Spinal cord (tissue), 9 donors: ENCODE measurements at regions not wholly inside any gene's neighbourhood (a gene's known extent, or its start where the extent isn't known, plus 50 kb on each side); places are given as distances from the start of the nearest gene placed in this dataset.

Experiments
- DNase-seq, 6 donors: peaks; one replicate each; pipeline versions ENCODE4 v3.0.0 to v3.0.0-alpha.2; 2013 to 2015; ENCODE audit warnings: low spot score in 6 of 6, low read depth in 4 of 6
- H3K27ac ChIP-seq: one replicate; pipeline ENCODE4 v1.5.1; 2013; ENCODE audit warnings: low read depth, low read length, control low read depth
- H3K27me3 ChIP-seq: one replicate; pipeline ENCODE4 v1.6.1; 2013; ENCODE audit warnings: low read length; ENCODE audit not compliant: control insufficient read depth, insufficient read depth
- H3K36me3 ChIP-seq: one replicate; pipeline ENCODE4 v1.6.1; 2013; ENCODE audit warnings: low read length; ENCODE audit not compliant: control insufficient read depth, insufficient read depth
- H3K4me1 ChIP-seq: one replicate; pipeline ENCODE4 v1.6.1; 2013; ENCODE audit warnings: low read length; ENCODE audit not compliant: control insufficient read depth, insufficient read depth
- H3K4me3 ChIP-seq: one replicate; pipeline ENCODE4 v1.5.1; 2013; ENCODE audit warnings: low read depth, low read length, control low read depth
- H3K9me3 ChIP-seq: one replicate; pipeline ENCODE4 v1.6.1; 2013; ENCODE audit warnings: low read length; ENCODE audit not compliant: control insufficient read depth, insufficient read depth
- WGBS: methylation state at CpG from one replicate; pipeline ENCODE4 v1.1.5; 2013; ENCODE audit warnings: missing lambda C conversion rate; ENCODE audit not compliant: insufficient coverage; 5-methylcytosine and 5-hydroxymethylcytosine counted together
- donor health status: healthy.

DNA sequence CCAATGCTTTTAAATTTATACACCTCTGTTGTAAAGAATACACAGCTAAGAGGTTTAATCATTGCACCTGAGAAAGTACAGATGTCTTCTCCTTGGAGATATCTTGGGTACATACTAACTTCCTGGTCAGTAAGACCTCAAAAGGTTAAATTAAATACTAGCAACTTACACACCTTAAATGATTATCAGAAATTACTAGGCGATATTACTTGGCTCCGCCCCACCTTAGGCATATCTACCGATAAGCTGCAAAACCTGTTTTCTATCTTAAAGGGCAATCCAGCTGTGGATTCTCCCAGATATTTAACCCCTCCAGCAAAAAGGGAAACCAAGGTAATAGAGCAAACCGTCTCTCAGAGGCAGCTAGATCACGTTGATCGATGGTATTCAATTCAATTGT, 819.4 kb downstream of the FAM133A start:
- H3K36me3 ChIP-seq, result no peaks in the 10 kb centered on the region
- WGBS, result 83% methylated on average over 5 of the region's 6 CpGs
- H3K27me3 ChIP-seq, result peaks cover 5% of the 10 kb centered on the region
- no peak overlapping the region for H3K4me3 ChIP-seq
- no peaks in the 10 kb centered on the region for H3K9me3 ChIP-seq
- no peaks in the 10 kb centered on the region for H3K4me1 ChIP-seq
- H3K27ac ChIP-seq, result no peak overlapping the region
- no peak for DNase-seq

DNA sequence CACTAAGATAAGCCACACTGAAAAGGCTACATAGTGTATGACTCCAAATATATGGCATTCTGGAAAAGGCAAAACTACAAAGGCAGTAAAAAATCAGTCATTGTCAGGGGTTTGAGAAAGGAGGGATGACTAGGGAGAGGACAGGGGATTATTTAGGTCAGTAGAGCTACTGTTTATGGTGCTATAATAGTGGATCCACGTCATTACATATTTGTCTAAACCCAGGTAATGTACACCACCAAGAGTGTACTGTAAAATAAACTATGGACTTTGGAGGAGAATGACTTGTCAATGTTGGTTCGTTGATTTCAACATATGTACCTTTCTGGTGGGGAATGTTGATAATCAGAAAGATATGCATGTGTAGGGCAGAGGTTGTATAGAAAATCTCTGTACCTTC, 837.6 kb downstream of the FAM133A start:
- Histone ChIP-seq H3K27me3 (no peaks in the 10 kb centered on the region), H3K27ac (no peak overlapping the region), H3K9me3 (no peaks in the 10 kb centered on the region), H3K4me3 (no peak overlapping the region), H3K4me1 (no peaks in the 10 kb centered on the region), H3K36me3 (no peaks in the 10 kb centered on the region)
- DNase-seq, result no peak
- no CpG with 5 or more reads among the region's 2 CpGs for WGBS

DNA sequence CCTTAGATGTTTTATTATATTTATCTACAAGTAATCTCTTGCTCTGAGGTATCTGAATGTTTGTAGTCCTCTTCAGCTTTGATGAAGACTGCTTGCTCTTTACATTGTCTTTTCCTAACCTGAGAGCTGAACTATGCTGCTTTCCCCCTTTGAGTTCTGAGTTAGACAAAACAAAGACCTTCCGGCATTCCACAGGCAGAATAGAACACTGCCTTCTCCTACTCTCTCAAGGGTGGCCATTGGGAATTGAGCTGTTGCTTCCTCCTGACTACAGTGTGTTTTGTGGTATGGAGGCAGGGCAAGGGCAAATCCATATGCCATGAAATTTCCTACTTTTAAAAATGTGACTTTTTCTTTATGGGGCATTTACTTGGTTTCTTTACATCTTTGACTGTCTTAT, 841.0 kb downstream of the FAM133A start:
- WGBS, result no CpG with 5 or more reads among the region's 1 CpG
- H3K27me3 ChIP-seq, result no peaks in the 10 kb centered on the region
- H3K4me1 ChIP-seq, result no peaks in the 10 kb centered on the region
- H3K36me3 ChIP-seq, result no peaks in the 10 kb centered on the region
- no peak overlapping the region for H3K4me3 ChIP-seq
- no peaks in the 10 kb centered on the region for H3K9me3 ChIP-seq
- no peak overlapping the region for H3K27ac ChIP-seq
- no peak for DNase-seq

DNA sequence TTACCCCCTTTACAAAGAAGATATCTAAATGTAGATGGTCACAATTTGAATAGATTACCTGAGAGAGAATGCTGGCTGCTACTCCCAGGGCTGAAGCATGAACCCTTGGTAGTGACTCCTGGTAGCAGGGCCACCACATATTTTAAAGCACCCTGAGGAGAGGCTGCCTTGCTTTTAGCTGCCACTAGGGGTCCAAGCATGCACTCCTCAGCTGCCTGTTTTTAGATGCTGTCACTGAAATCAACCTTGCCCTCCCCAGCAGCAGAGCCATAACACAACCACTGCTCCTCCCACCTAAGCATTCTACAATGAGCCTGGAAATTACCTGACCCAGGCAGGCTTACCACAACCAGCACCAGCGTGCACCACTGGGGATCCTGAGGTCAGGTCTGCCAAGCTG, 850.9 kb downstream of the FAM133A start:
- no peaks in the 10 kb centered on the region for H3K36me3 ChIP-seq
- peaks cover 5% of the 10 kb centered on the region for H3K9me3 ChIP-seq
- no peaks in the 10 kb centered on the region for H3K27me3 ChIP-seq
- no peak for DNase-seq
- H3K27ac ChIP-seq, result no peak overlapping the region
- H3K4me3 ChIP-seq, result no peak overlapping the region
- no CpG with 5 or more reads among the region's 1 CpG for WGBS
- no peaks in the 10 kb centered on the region for H3K4me1 ChIP-seq

DNA sequence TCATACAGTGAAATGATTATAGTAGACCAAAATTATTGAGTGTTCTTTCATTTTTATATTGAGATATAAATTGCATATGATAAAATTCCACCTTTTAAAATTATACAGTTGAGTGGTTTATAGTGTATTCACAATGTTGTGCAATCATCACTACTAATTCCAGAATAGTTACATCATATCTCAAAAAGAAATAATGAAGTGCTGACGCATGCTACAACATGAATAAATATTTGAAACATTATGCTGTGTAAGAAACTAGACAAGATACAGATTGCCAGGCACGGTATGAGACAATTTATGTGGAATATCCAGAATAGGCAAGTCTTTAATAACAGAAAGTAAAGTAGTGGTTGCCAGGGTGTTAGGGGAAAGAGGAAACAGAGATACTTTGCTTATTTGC, 871.7 kb downstream of the FAM133A start:
- Histone ChIP-seq H3K4me1 (no peaks in the 10 kb centered on the region), H3K27me3 (no peaks in the 10 kb centered on the region), H3K9me3 (peaks cover 2% of the 10 kb centered on the region), H3K27ac (no peak overlapping the region), H3K36me3 (no peaks in the 10 kb centered on the region), H3K4me3 (no peak overlapping the region)
- no peak for DNase-seq
- 60% methylated on average over 1 of the region's 2 CpGs for WGBS

DNA sequence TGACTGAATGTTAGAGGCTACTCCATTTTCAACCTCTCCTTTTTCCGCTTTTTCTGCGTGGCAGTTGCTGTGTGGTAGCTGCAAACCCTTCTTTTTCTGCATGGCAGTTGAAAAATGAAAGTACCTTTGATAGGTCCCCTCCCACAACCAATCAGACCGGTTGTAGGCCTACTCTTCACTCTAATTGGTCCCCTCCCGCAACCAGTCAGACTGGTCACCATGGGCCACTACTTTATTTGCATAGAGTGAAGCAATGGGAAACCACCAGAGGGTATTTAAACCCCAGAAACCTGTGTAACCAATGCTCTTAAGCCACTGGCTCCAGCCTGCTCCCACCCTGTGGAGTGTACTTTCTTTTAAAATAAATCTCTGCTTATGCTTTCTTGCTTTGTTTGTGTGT, 877.8 kb downstream of the FAM133A start:
- Histone ChIP-seq H3K4me1 (no peaks in the 10 kb centered on the region), H3K9me3 (peaks cover 1% of the 10 kb centered on the region), H3K27ac (no peak overlapping the region), H3K36me3 (no peaks in the 10 kb centered on the region), H3K27me3 (peaks cover 3% of the 10 kb centered on the region), H3K4me3 (no peak overlapping the region)
- 88% methylated on average over 2 of the region's 4 CpGs for WGBS
- no peak for DNase-seq

DNA sequence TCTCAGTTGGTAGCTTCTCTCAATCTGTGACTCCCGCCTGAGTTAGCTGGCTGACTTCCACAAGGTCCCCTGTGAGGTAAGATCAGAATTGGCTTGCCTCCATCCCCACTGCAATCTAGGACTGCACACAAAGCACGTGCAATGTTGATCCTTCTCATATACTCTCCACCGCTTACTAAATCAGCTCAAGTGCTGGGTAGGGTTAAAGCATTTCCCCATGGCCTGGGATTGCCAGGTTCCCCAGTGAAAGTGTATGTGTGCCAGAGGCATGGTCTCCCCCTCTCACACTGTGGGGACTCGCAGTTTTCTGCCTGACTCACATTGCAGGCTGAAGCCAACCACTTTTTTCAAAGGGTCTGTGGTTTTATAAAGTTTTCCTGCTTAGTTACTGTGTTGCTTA, 886.9 kb downstream of the FAM133A start:
- no CpG with 5 or more reads among the region's 4 CpGs for whole genome bisulfite sequencing
- peaks cover 1% of the 10 kb centered on the region for H3K9me3 ChIP-seq
- H3K36me3 ChIP-seq, result no peaks in the 10 kb centered on the region
- no peak overlapping the region for H3K27ac ChIP-seq
- H3K27me3 ChIP-seq, result no peaks in the 10 kb centered on the region
- DNase-seq, result no peak
- no peaks in the 10 kb centered on the region for H3K4me1 ChIP-seq
- no peak overlapping the region for H3K4me3 ChIP-seq

DNA sequence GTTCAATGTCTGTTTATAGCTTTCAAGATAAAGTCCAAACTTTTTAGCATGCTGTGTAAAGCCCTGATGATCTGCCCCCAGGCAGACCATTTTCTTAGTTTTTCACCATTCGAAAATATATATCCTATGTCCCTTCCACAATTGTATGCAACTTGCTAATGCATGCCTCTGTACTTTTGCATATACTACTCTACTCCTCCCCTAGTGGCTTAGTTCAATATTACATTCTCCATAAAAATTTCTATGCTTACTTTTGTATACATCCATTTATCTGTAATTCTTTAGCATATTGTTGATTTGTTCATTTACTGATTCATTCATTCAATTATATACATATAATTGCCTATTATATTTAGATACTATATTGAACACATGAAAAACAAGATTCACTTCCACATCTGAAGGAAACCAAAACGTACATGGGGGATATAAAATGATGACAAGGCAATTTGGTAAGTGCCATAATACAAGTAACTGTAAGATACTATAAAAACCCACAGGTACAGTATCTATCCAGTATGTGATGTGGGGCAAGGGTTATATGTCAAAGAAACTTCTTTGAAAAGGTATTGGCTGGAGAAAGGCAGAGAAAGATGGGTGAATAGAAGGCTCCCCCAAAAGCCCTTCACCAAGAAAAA, 902.5 kb downstream of the FAM133A start:
- WGBS, result 91% methylated on average over 1 of the region's 2 CpGs
- DNase-seq, result no peak
- peaks cover 2% of the 10 kb centered on the region for H3K27me3 ChIP-seq

DNA sequence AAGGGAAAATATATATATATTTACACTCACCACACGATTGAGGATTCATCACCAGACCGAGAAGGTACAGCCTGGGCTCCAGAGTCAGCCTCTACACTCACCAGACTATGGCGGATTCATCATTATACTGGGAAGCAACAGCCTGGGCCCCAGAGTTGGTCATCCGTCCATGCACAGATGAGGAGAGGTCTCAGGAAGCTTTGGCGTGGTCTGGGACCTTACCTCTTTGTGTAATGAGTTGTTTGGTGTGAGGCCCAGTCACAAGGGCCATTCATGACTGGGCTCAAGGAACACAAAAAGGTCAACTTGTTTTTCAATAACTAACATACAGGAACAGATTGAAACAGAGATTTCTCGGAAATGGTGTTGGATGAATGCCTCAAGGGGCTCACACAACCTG, 926.1 kb downstream of the FAM133A start:
- Histone ChIP-seq H3K36me3 (no peaks in the 10 kb centered on the region), H3K4me3 (no peak overlapping the region), H3K27me3 (no peaks in the 10 kb centered on the region), H3K9me3 (no peaks in the 10 kb centered on the region), H3K4me1 (no peaks in the 10 kb centered on the region), H3K27ac (no peak overlapping the region)
- 71% methylated on average over 2 of the region's 6 CpGs for WGBS
- no peak for DNase-seq

More for the DNA sequence above, 902.5 kb downstream of the FAM133A start:
- no peaks in the 10 kb centered on the region for H3K36me3 ChIP-seq
- no peak overlapping the region for H3K27ac ChIP-seq
- H3K4me1 ChIP-seq, result no peaks in the 10 kb centered on the region
- no peak overlapping the region for H3K4me3 ChIP-seq
- H3K9me3 ChIP-seq, result no peaks in the 10 kb centered on the region

DNA sequence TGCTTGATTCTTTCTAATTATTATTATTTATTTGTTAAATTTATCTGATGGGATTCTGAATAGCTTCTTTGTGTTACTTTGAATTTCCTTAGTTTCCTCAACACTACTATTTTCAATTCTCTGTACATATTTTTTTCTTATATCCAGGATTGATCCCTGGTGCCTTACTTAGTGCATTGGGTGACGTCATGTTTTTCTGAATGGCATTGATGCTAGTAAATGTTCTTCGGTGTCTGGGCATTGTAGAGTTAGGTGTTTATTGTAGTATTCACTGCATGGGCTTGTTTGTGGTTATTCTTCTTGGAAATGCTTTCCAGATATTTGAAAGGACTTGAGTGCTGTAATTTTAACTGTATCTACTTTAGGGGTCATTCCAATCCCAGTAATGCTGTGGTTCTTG, 938.1 kb downstream of the FAM133A start:
- H3K27ac ChIP-seq, result no peak overlapping the region
- no peaks in the 10 kb centered on the region for H3K36me3 ChIP-seq
- no peaks in the 10 kb centered on the region for H3K27me3 ChIP-seq
- 60% methylated on average over 2 of the region's 2 CpGs for WGBS
- H3K9me3 ChIP-seq, result peaks cover 2% of the 10 kb centered on the region
- H3K4me3 ChIP-seq, result no peak overlapping the region
- no peaks in the 10 kb centered on the region for H3K4me1 ChIP-seq
- DNase-seq, result no peak
